Upper lobe of left lung (tissue), 6 donors: ENCODE measurements at regions not wholly inside any gene's neighbourhood (a gene's known extent, or its start where the extent isn't known, plus 50 kb on each side); places are given as distances from the start of the nearest gene placed in this dataset.

Experiments used
- ATAC-seq, 2 donors: fragments of 200-7000 bp; cut with Tn5 transposase; one replicate each; pipeline ENCODE4 v1.9.1; 2022; ENCODE audit warnings: mild to moderate bottlenecking in 2 of 2, moderate library complexity in 2 of 2; ENCODE audit not compliant: low FRiP score in 2 of 2
- DNase-seq, 2 donors: peaks; one replicate each; pipeline ENCODE4 v3.0.0-alpha.2; 2019 to 2020
- H3K27ac ChIP-seq, 4 donors: fragments of 200-600 bp; sonication (generic); one replicate each; pipeline ENCODE4 v1.5.1; 2016 to 2019
- H3K27me3 ChIP-seq, 4 donors: fragments of 200-600 bp; sonication (generic); one replicate each; pipeline ENCODE4 v1.5.1; 2017 to 2019
- H3K36me3 ChIP-seq, 4 donors: fragments of 200-600 bp; sonication (generic); one replicate each; pipeline ENCODE4 v1.5.1; 2016 to 2019
- H3K4me1 ChIP-seq, 4 donors: fragments of 200-600 bp; sonication (generic); one replicate each; pipeline ENCODE4 v1.5.1; 2018 to 2019
- H3K4me3 ChIP-seq, 4 donors: fragments of 200-600 bp; sonication (generic); one replicate each; pipeline ENCODE4 v1.5.1; 2017 to 2019; ENCODE audit warnings: mild to moderate bottlenecking in 2 of 4, moderate library complexity in 1 of 4
- H3K9me3 ChIP-seq, 4 donors: fragments of 200-600 bp; sonication (generic); one replicate each; pipeline ENCODE4 v1.5.1; 2018 to 2019
- CTCF ChIP-seq, 6 experiments: fragments of 450-650 bp in 4 of 6; fragments of 200-600 bp in 2 of 6; sonication (generic) in 2 of 6; IDR thresholded peaks; one replicate each; pipeline ENCODE4 v1.5.1; 2016 to 2019; ENCODE audit warnings: antibody characterized with exemption in 6 of 6
- EP300 ChIP-seq, 4 donors: sonication (generic); formaldehyde crosslinking; IDR thresholded peaks; one replicate each; pipeline ENCODE4 v1.5.1; 2017; ENCODE audit warnings: antibody characterized with exemption in 4 of 4, control low read depth in 2 of 4
- POLR2A ChIP-seq, 4 donors: fragments of 450-650 bp; IDR thresholded peaks; one replicate each; pipeline ENCODE4 v1.5.1; 2016 to 2017; ENCODE audit warnings: antibody characterized with exemption in 4 of 4, mild to moderate bottlenecking in 2 of 4
- POLR2AphosphoS5 ChIP-seq, 2 donors: sonication (generic); formaldehyde crosslinking; IDR thresholded peaks; one replicate each; pipeline ENCODE4 v1.5.1; 2017; ENCODE audit warnings: antibody characterized with exemption in 2 of 2
- WGBS, 2 donors: methylation state at CpG; one replicate each; pipeline ENCODE4 v1.1.5; 2017 to 2018; 5-methylcytosine and 5-hydroxymethylcytosine counted together
- donor health status: DM: no; HTN: no; CAD: no; lungs with moderate emphysema.
- donor health status: DM: no; HTN: yes; CAD: no; lungs with severe emphysema.

GRCh38 chr18:28382215-28382879 lies 205.4 kb upstream of the CDH2 start:
- Histone ChIP-seq H3K27me3 (no peaks in the 10 kb centered on the region), H3K4me3 (no peak overlapping the region), H3K36me3 (no peaks in the 10 kb centered on the region), H3K4me1 (no peaks in the 10 kb centered on the region), H3K27ac (no peak overlapping the region), H3K9me3 (no peaks in the 10 kb centered on the region)
- no peak for DNase-seq
- TF ChIP-seq POLR2A (IDR thresholded peaks at IDR 0.05) (no peak), CTCF (IDR thresholded peaks at IDR 0.05) (no peak), EP300 (IDR thresholded peaks at IDR 0.05) (no peak), POLR2AphosphoS5 (IDR thresholded peaks at IDR 0.05) (no peak)
- WGBS, 2 donors, result 59 to 78% methylated on average over 3 of the region's 3 CpGs
- ATAC-seq, result no peak

- TF ChIP-seq EP300 (IDR thresholded peaks at IDR 0.05) (no peak), CTCF (IDR thresholded peaks at IDR 0.05) (no peak), POLR2AphosphoS5 (IDR thresholded peaks at IDR 0.05) (no peak), POLR2A (IDR thresholded peaks at IDR 0.05) (no peak)
- Histone ChIP-seq H3K4me1 (no peaks in the 10 kb centered on the region), H3K27me3 (no peaks in the 10 kb centered on the region), H3K36me3 (no peaks in the 10 kb centered on the region), H3K27ac (no peak overlapping the region), H3K4me3 (no peak overlapping the region), H3K9me3 (no peaks in the 10 kb centered on the region)
- ATAC-seq (no peak), DNase-seq (no peak)
- WGBS, 2 donors, result 85 to 87% methylated on average over 4 of the region's 4 CpGs
Measured at GRCh38 chr18:28372186-28372585, 195.3 kb upstream of the CDH2 start.

GRCh38 chr18:28366676-28367075 lies 189.7 kb upstream of the CDH2 start:
- Histone ChIP-seq H3K4me1 (no peaks in the 10 kb centered on the region), H3K27ac (no peak overlapping the region), H3K4me3 (no peak overlapping the region), H3K27me3 (no peaks in the 10 kb centered on the region), H3K36me3 (no peaks in the 10 kb centered on the region), H3K9me3 (no peaks in the 10 kb centered on the region)
- no peak for TF ChIP-seq CTCF (IDR thresholded peaks at IDR 0.05)
- TF ChIP-seq EP300 (IDR thresholded peaks at IDR 0.05), result no peak
- TF ChIP-seq POLR2A (IDR thresholded peaks at IDR 0.05), result no peak
- TF ChIP-seq POLR2AphosphoS5 (IDR thresholded peaks at IDR 0.05), result no peak
- ATAC-seq (no peak), DNase-seq (no peak)
- WGBS, 2 donors, result 78 to 86% methylated on average over 4 of the region's 4 CpGs

- no peak for DNase-seq
- TF ChIP-seq CTCF (IDR thresholded peaks at IDR 0.05) (no peak), POLR2AphosphoS5 (IDR thresholded peaks at IDR 0.05) (no peak), EP300 (IDR thresholded peaks at IDR 0.05) (no peak), POLR2A (IDR thresholded peaks at IDR 0.05) (no peak)
- 57 to 72% methylated on average over 1 of the region's 1 CpG for WGBS, 2 donors
- H3K9me3 ChIP-seq, result no peaks in the 10 kb centered on the region
- H3K4me3 ChIP-seq, result no peak overlapping the region
- no peak for ATAC-seq
- no peaks in the 10 kb centered on the region for H3K36me3 ChIP-seq
- H3K4me1 ChIP-seq, result no peaks in the 10 kb centered on the region
- H3K27ac ChIP-seq, result no peak overlapping the region
- no peaks in the 10 kb centered on the region for H3K27me3 ChIP-seq
Measured at GRCh38 chr18:28365411-28365831, 188.5 kb upstream of the CDH2 start.

- H3K36me3 ChIP-seq, result no peaks in the 10 kb centered on the region
- no peak for DNase-seq
- ATAC-seq, result no peak
- TF ChIP-seq POLR2A (IDR thresholded peaks at IDR 0.05), result no peak
- WGBS, 2 donors, result 80 to 88% methylated on average over 6 to 8 of the region's 8 CpGs
- no peaks in the 10 kb centered on the region for H3K4me1 ChIP-seq
- no peaks in the 10 kb centered on the region for H3K27me3 ChIP-seq
- H3K27ac ChIP-seq, result no peak overlapping the region
- no peak overlapping the region for H3K4me3 ChIP-seq
- no peaks in the 10 kb centered on the region for H3K9me3 ChIP-seq
Measured at GRCh38 chr18:28363124-28363523, 186.2 kb upstream of the CDH2 start.
